ENCODE measurements at regions not wholly inside any gene's neighbourhood (a gene's known extent, or its start where the extent isn't known, plus 50 kb on each side); places are given as distances from the start of the nearest gene placed in this dataset.

- TF ChIP-seq CTCF (conservative IDR thresholded peaks at IDR 0.05; ENCODE audit: low read depth in 2 of 2) (no peak), EZH2 (IDR thresholded peaks at IDR 0.05; ENCODE audit: low read depth, unreplicated experiment) (no peak), EZH2phosphoT487 (IDR thresholded peaks at IDR 0.05; ENCODE audit: unreplicated experiment) (no peak), POLR2AphosphoS5 (IDR thresholded peaks at IDR 0.05; ENCODE audit: low read depth) (no peak), JUNB (IDR thresholded peaks at IDR 0.05; ENCODE audit: unreplicated experiment) (no peak), REST (IDR thresholded peaks at IDR 0.05; ENCODE audit: unreplicated experiment) (no peak), CREB1 (CRISPR knock-in tag; IDR thresholded peaks at IDR 0.05; ENCODE audit: low read depth) (no peak), ZNF331 (CRISPR knock-in tag; IDR thresholded peaks at IDR 0.05; ENCODE audit: low read depth) (no peak)
Observed at GRCh38 chr10:111934931-111935330, 248.6 kb downstream of the GPAM start.
